GM23338 (cell line): ENCODE measurements at regions not wholly inside any gene's neighbourhood (a gene's known extent, or its start where the extent isn't known, plus 50 kb on each side); places are given as distances from the start of the nearest gene placed in this dataset.

Experiments
- ATAC-seq: fragments of 200-7000 bp; cut with Tn5 transposase; 3 replicates; pipeline ENCODE4 v1.9.1; 2020
- DNase-seq: peaks from one replicate; pipeline ENCODE4 v3.0.0-alpha.2; 2015; ENCODE audit warnings: low spot score
- H2AFZ ChIP-seq: fragments of 200-600 bp; sonication (generic); 2 replicates; pipeline ENCODE4 v1.8.0; 2016; ENCODE audit warnings: antibody characterized with exemption, mild to moderate bottlenecking, moderate library complexity
- H3F3A ChIP-seq: fragments of 200-600 bp; sonication (generic); replicated peaks from 2 replicates; pipeline ENCODE4 v1.8.0; 2017; ENCODE audit warnings: antibody characterized with exemption, mixed run types, low read depth
- H3K27ac ChIP-seq: fragments of 200-600 bp; sonication (generic); 2 replicates; pipeline ENCODE4 v1.6.1; 2016; ENCODE audit warnings: low read depth
- H3K27me3 ChIP-seq: fragments of 200-600 bp; sonication (generic); 2 replicates; pipeline ENCODE4 v1.8.0; 2016; ENCODE audit warnings: mild to moderate bottlenecking, mixed run types, moderate library complexity; ENCODE audit not compliant: insufficient read depth
- H3K36me3 ChIP-seq: fragments of 200-600 bp; sonication (generic); 2 replicates; pipeline ENCODE4 v1.8.0; 2016; ENCODE audit warnings: mild to moderate bottlenecking; ENCODE audit not compliant: insufficient read depth
- H3K4me1 ChIP-seq: fragments of 200-600 bp; sonication (generic); 2 replicates; pipeline ENCODE4 v1.8.0; 2016; ENCODE audit warnings: mild to moderate bottlenecking, moderate library complexity; ENCODE audit not compliant: insufficient read depth
- H3K4me2 ChIP-seq: fragments of 200-600 bp; sonication (generic); 2 replicates; pipeline ENCODE4 v1.7.1; 2017; ENCODE audit warnings: mixed run types
- H3K4me3 ChIP-seq: fragments of 200-600 bp; sonication (generic); 2 replicates; pipeline ENCODE4 v1.6.1; 2016; ENCODE audit warnings: mixed run types
- H3K79me2 ChIP-seq: fragments of 200-600 bp; sonication (generic); replicated peaks from 2 replicates; pipeline ENCODE4 v1.8.0; 2017; ENCODE audit warnings: mild to moderate bottlenecking; ENCODE audit not compliant: insufficient read depth
- H3K9me2 ChIP-seq: fragments of 200-600 bp; sonication (generic); 2 replicates; pipeline ENCODE4 v1.8.0; 2017; ENCODE audit not compliant: insufficient read depth
- H4K20me1 ChIP-seq: fragments of 200-600 bp; sonication (generic); replicated peaks from 2 replicates; pipeline ENCODE4 v1.8.0; 2017; ENCODE audit warnings: mild to moderate bottlenecking; ENCODE audit not compliant: insufficient read depth
- H3K27ac Mint-ChIP-seq: 2 replicates; pipeline ENCODE4 v1.8.0; 2020; ENCODE audit warnings: inconsistent platforms, mild to moderate bottlenecking, moderate library complexity, mixed read lengths
- H3K27me3 Mint-ChIP-seq: 3 replicates; pipeline ENCODE4 v1.8.0; 2022; ENCODE audit warnings: low read depth, mild to moderate bottlenecking, moderate library complexity, mixed read lengths, inconsistent platforms; ENCODE audit not compliant: insufficient read depth, poor library complexity
- H3K36me3 Mint-ChIP-seq: 3 replicates; pipeline ENCODE4 v1.8.0; 2021; ENCODE audit warnings: low read depth, mild to moderate bottlenecking, inconsistent platforms, moderate library complexity, mixed read lengths
- H3K4me1 Mint-ChIP-seq: 3 replicates; pipeline ENCODE4 v1.8.0; 2020; ENCODE audit warnings: mild to moderate bottlenecking, inconsistent platforms, mixed read lengths
- H3K4me3 Mint-ChIP-seq: 3 replicates; pipeline ENCODE4 v1.8.0; 2021; ENCODE audit warnings: moderate library complexity, mild to moderate bottlenecking, inconsistent platforms, mixed read lengths
- H3K9me3 Mint-ChIP-seq: 3 replicates; pipeline ENCODE4 v1.8.0; 2020; ENCODE audit warnings: moderate library complexity, mild to moderate bottlenecking, inconsistent platforms, mixed read lengths
- CREB1 ChIP-seq: fragments of 250-450 bp; sonication (Bioruptor Pico); IDR thresholded peaks from 2 replicates; pipeline ENCODE4 v1.5.0; 2020; ENCODE audit warnings: low read depth, mild to moderate bottlenecking, moderate library complexity
- ETS1 ChIP-seq: IDR thresholded peaks from 2 replicates; pipeline ENCODE4 v1.6.1; 2016; ENCODE audit warnings: antibody characterized with exemption
- EZH2 ChIP-seq: fragments of 200-600 bp; sonication (generic); IDR thresholded peaks from one replicate; pipeline ENCODE4 v1.8.0; 2017; ENCODE audit warnings: antibody characterized with exemption, mild to moderate bottlenecking, low read depth; ENCODE audit not compliant: unreplicated experiment
- EZH2phosphoT487 ChIP-seq: fragments of 200-600 bp; sonication (generic); IDR thresholded peaks from one replicate; pipeline ENCODE4 v1.8.1; 2018; ENCODE audit warnings: antibody characterized with exemption; ENCODE audit not compliant: unreplicated experiment
- POLR2AphosphoS5 ChIP-seq: IDR thresholded peaks from 2 replicates; pipeline ENCODE4 v1.6.1; 2016; ENCODE audit warnings: antibody characterized with exemption, low read depth
- STAT1 ChIP-seq: IDR thresholded peaks from one replicate; pipeline ENCODE4 v1.6.1; 2016; ENCODE audit warnings: antibody characterized with exemption; ENCODE audit not compliant: unreplicated experiment
- ZNF114 ChIP-seq: fragments of 250-450 bp; sonication (Bioruptor Pico); IDR thresholded peaks from 2 replicates; pipeline ENCODE4 v1.5.0; 2020; ENCODE audit warnings: mild to moderate bottlenecking, moderate library complexity
- ZNF331 ChIP-seq: fragments of 250-450 bp; sonication (Bioruptor Pico); IDR thresholded peaks from 2 replicates; pipeline ENCODE4 v1.5.0; 2020; ENCODE audit warnings: low read depth, mild to moderate bottlenecking, moderate library complexity
- ZNF462 ChIP-seq: fragments of 250-450 bp; sonication (Bioruptor Pico); IDR thresholded peaks from 2 replicates; pipeline ENCODE4 v1.5.0; 2020; ENCODE audit warnings: mild to moderate bottlenecking, moderate library complexity

GRCh38 chr6:2404211-2404929, 159.0 kb upstream of the GMDS start:
- ATAC-seq (no peak), DNase-seq (no peak)
- Histone ChIP-seq H3K27ac (no peak overlapping the region), H3K4me3 (no peak overlapping the region), H3F3A (no peaks in the 10 kb centered on the region), H3K36me3 (no peaks in the 10 kb centered on the region), H3K79me2 (no peaks in the 10 kb centered on the region), H4K20me1 (no peaks in the 10 kb centered on the region), H3K9me2 (peaks cover 6% of the 10 kb centered on the region; the same call in 1 of the 2 replicates), H3K27me3 (no peaks in the 10 kb centered on the region), H3K4me1 (no peaks in the 10 kb centered on the region), H2AFZ (no peak overlapping the region), H3K4me2 (no peak overlapping the region)
- no peak overlapping the region for H3K27ac Mint-ChIP-seq
- no peak for TF ChIP-seq ZNF114
- TF ChIP-seq EZH2: no peak
- TF ChIP-seq CREB1 (CRISPR knock-in tag): no peak
- TF ChIP-seq STAT1: no peak
- no peak for TF ChIP-seq ZNF462 (CRISPR knock-in tag)
- no peak for TF ChIP-seq POLR2AphosphoS5
- no peak for TF ChIP-seq ZNF331
- no peak for TF ChIP-seq ETS1
- no peak for TF ChIP-seq EZH2phosphoT487
- H3K4me3 Mint-ChIP-seq: no peak overlapping the region
- H3K36me3 Mint-ChIP-seq: no peaks in the 10 kb centered on the region
- no peaks in the 10 kb centered on the region for H3K4me1 Mint-ChIP-seq
- peaks cover 4% of the 10 kb centered on the region; the same call in 2 of the 3 replicates for H3K9me3 Mint-ChIP-seq
- peaks cover 1% of the 10 kb centered on the region for H3K27me3 Mint-ChIP-seq
